Trophoblast cell (in vitro differentiated cells and primary cell): ENCODE measurements at regions not wholly inside any gene's neighbourhood (a gene's known extent, or its start where the extent isn't known, plus 50 kb on each side); places are given as distances from the start of the nearest gene placed in this dataset.

Experiments used
- DNase-seq, 2 donors: peaks; one replicate each; pipeline ENCODE4 v3.0.0-alpha.2; 2016
- H2AFZ ChIP-seq: 2 replicates; pipeline ENCODE4 v1.6.1; 2013; ENCODE audit warnings: low read length, moderate library complexity, mild to moderate bottlenecking; ENCODE audit not compliant: insufficient read depth, poor library complexity
- H2AK5ac ChIP-seq: 2 replicates; pipeline ENCODE4 v1.6.1; 2013; ENCODE audit warnings: mild to moderate bottlenecking, low read length
- H2BK120ac ChIP-seq: 2 replicates; pipeline ENCODE4 v1.6.1; 2013; ENCODE audit warnings: low read length, mild to moderate bottlenecking, moderate library complexity; ENCODE audit not compliant: insufficient read depth, poor library complexity
- H2BK12ac ChIP-seq: 2 replicates; pipeline ENCODE4 v1.6.1; 2013; ENCODE audit warnings: mild to moderate bottlenecking, low read length, moderate library complexity
- H2BK5ac ChIP-seq: 2 replicates; pipeline ENCODE4 v1.6.1; 2013; ENCODE audit warnings: low read length, low read depth, moderate library complexity, mild to moderate bottlenecking; ENCODE audit not compliant: poor library complexity
- H3K14ac ChIP-seq: 2 replicates; pipeline ENCODE4 v1.6.1; 2013; ENCODE audit warnings: mild to moderate bottlenecking, low read length
- H3K18ac ChIP-seq: 2 replicates; pipeline ENCODE4 v1.6.1; 2013; ENCODE audit warnings: mild to moderate bottlenecking, low read length
- H3K23ac ChIP-seq: 2 replicates; pipeline ENCODE4 v1.6.1; 2013; ENCODE audit warnings: low read length
- H3K27ac ChIP-seq: 2 replicates; pipeline ENCODE4 v1.5.1; 2013; ENCODE audit warnings: low read depth, mild to moderate bottlenecking, inconsistent platforms, low read length, moderate library complexity
- H3K27me3 ChIP-seq: 2 replicates; pipeline ENCODE4 v1.6.1; 2013; ENCODE audit warnings: inconsistent platforms, mild to moderate bottlenecking, low read length, moderate library complexity; ENCODE audit not compliant: insufficient read depth
- H3K36me3 ChIP-seq, 2 experiments: 1 replicate in 1 of 2; 2 replicates in 1 of 2; pipeline ENCODE4 v1.6.1; 2013; ENCODE audit warnings: low read length in 2 of 2, mild to moderate bottlenecking in 2 of 2, moderate library complexity in 1 of 2; ENCODE audit not compliant: insufficient read depth in 2 of 2, control insufficient read depth in 1 of 2
- H3K4ac ChIP-seq: 2 replicates; pipeline ENCODE4 v1.6.1; 2013; ENCODE audit warnings: low read depth, mild to moderate bottlenecking, low read length, moderate library complexity
- H3K4me1 ChIP-seq, 2 experiments: 1 replicate in 1 of 2; 2 replicates in 1 of 2; pipeline ENCODE4 v1.6.1; 2013; ENCODE audit warnings: low read length in 2 of 2, mild to moderate bottlenecking in 2 of 2, moderate library complexity in 1 of 2; ENCODE audit not compliant: insufficient read depth in 2 of 2, control insufficient read depth in 1 of 2
- H3K4me2 ChIP-seq: 2 replicates; pipeline ENCODE4 v1.6.1; 2013; ENCODE audit warnings: inconsistent platforms, mild to moderate bottlenecking, low read length, moderate library complexity
- H3K4me3 ChIP-seq: 2 replicates; pipeline ENCODE4 v1.5.1; 2013; ENCODE audit warnings: mild to moderate bottlenecking, low read depth, low read length, inconsistent platforms
- H3K79me1 ChIP-seq: one replicate; pipeline ENCODE4 v1.6.1; 2013; ENCODE audit warnings: low read length
- H3K79me2 ChIP-seq: 2 replicates; pipeline ENCODE4 v1.6.1; 2013; ENCODE audit warnings: low read length, mild to moderate bottlenecking; ENCODE audit not compliant: control insufficient read depth, insufficient read depth, poor library complexity
- H3K9ac ChIP-seq: 2 replicates; pipeline ENCODE4 v1.6.1; 2013; ENCODE audit warnings: mild to moderate bottlenecking, low read length
- H3K9me3 ChIP-seq: 2 replicates; pipeline ENCODE4 v1.6.1; 2013; ENCODE audit warnings: low read depth, mild to moderate bottlenecking, control low read depth, inconsistent platforms, low read length; ENCODE audit not compliant: insufficient read depth
- H4K12ac ChIP-seq: 2 replicates; pipeline ENCODE4 v1.6.1; 2013; ENCODE audit warnings: low read depth, mild to moderate bottlenecking, low read length, moderate library complexity
- H4K8ac ChIP-seq: 2 replicates; pipeline ENCODE4 v1.6.1; 2013; ENCODE audit warnings: low read depth, mild to moderate bottlenecking, low read length, moderate library complexity
- H4K91ac ChIP-seq: one replicate; pipeline ENCODE4 v1.6.1; 2013; ENCODE audit warnings: low read depth, mild to moderate bottlenecking, low read length, moderate library complexity
- WGBS: extraction: QIAGEN DNeasy Blood & Tissue Kit; methylation state at CpG from one replicate; pipeline ENCODE4 v1.1.7; 2013; ENCODE audit warnings: missing lambda C conversion rate; ENCODE audit not compliant: insufficient read length, insufficient coverage; ENCODE audit errors: extremely low coverage; 5-methylcytosine and 5-hydroxymethylcytosine counted together

DNA sequence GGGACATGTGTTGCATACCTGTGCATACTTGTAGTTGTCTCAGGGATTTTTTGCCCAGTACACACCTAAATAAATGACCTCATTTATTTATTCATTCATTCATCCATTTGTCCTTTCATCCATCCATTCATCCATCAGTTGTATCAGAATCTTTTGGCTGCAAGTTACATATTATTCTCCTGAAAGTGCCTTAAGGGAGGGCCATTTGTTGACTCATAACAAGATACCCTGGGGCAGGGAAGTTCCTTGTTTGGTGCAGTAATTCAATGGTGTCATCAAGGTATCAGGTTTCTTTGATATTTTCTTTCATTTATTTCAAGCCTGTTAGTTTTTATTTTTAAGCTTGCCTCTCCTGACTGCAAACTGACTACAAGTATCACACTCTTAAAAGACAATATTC is 597.9 kb upstream of the TLE4 start:
- DNase-seq: peak; percentile 85 to 93
- Histone ChIP-seq H4K12ac (no peak overlapping the region), H3K79me2 (no peaks in the 10 kb centered on the region), H2BK120ac (no peak overlapping the region), H3K27ac (no peak overlapping the region), H2BK5ac (no peak overlapping the region), H3K27me3 (no peaks in the 10 kb centered on the region), H3K4me3 (no peak overlapping the region), H3K4me1 (no peaks in the 10 kb centered on the region), H4K8ac (no peak overlapping the region), H3K18ac (no peak overlapping the region), H3K23ac (no peak overlapping the region), H3K9ac (no peak overlapping the region), H2AFZ (no peak overlapping the region), H3K4me2 (no peak overlapping the region), H3K14ac (no peak overlapping the region), H3K79me1 (no peaks in the 10 kb centered on the region), H2AK5ac (no peak overlapping the region), H3K36me3 (no peaks in the 10 kb centered on the region), H2BK12ac (no peak overlapping the region), H3K9me3 (no peaks in the 10 kb centered on the region), H3K4ac (no peak overlapping the region), H4K91ac (no peak overlapping the region)

DNA sequence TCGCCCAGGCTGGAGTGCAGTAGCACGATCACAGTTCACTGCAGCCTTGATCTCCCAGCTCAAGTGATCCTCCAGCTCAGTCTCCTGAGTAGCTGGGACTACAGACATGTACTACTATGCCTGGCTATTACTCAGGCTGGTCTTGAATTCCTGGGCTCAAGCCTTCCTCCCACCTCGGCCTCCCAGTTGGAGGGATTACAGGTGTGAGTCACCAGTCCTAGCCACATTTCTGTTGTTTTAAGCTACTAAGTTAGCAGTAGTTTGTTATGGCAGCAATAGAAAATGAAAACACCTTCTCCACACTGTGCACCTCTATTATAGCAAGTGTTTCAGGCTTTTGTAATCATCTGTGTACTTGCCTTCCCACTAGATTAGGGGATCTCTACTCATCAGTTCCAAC is 588.9 kb upstream of the TLE4 start:
- no peaks in the 10 kb centered on the region for H3K36me3 ChIP-seq
- no peaks in the 10 kb centered on the region for H3K27me3 ChIP-seq
- H3K23ac ChIP-seq: no peak overlapping the region
- no peak overlapping the region for H4K8ac ChIP-seq
- H4K12ac ChIP-seq: no peak overlapping the region
- H3K4me1 ChIP-seq: no peaks in the 10 kb centered on the region
- H3K4me3 ChIP-seq: no peak overlapping the region
- H2BK120ac ChIP-seq: no peak overlapping the region
- no peak overlapping the region for H3K14ac ChIP-seq
- no peak overlapping the region for H3K4ac ChIP-seq
- no peak overlapping the region for H2BK5ac ChIP-seq
- no peak overlapping the region for H2BK12ac ChIP-seq
- no peak overlapping the region for H2AK5ac ChIP-seq
- no peaks in the 10 kb centered on the region for H3K79me2 ChIP-seq
- H3K79me1 ChIP-seq: no peaks in the 10 kb centered on the region
- no peak overlapping the region for H3K27ac ChIP-seq
- H3K9ac ChIP-seq: no peak overlapping the region
- no peak overlapping the region for H3K18ac ChIP-seq
- H4K91ac ChIP-seq: no peak overlapping the region
- H3K4me2 ChIP-seq: no peak overlapping the region
- H2AFZ ChIP-seq: no peak overlapping the region
- H3K9me3 ChIP-seq: no peaks in the 10 kb centered on the region
- peak in 1 of 2 donors; percentile 6 for DNase-seq
- WGBS: no CpG with 5 or more reads among the region's 3 CpGs

DNA sequence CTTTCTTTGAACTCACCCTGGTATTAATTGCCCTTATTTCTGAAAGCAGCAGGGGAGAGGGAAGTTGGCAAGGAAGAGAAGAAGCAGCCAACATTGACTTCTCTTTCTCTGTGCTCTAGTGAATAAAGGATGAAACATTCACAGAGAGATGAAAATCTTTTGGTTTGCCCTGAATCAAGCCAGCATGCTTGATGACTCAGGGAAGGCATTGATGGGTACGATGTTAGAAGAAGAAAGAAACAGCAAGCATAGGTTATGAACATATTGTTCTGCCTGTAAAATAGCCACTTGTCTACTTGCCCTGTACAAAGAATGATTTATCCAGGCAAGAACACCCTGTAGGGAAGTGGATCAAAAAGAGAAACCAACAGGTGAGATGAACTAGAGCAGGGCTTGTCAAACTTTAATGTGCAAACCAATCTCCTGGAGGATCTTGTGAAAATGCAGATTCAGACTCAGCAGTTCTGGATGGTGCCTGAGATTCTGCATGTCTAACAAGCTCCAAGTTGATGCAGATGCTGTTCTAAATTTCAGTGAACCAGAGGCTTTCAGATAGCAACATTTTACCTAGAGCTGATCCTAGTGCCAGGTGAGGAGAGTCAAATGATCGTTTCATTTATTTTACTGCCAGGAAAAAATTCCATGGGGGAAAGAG is 586.6 kb upstream of the TLE4 start:
- Histone ChIP-seq H3K36me3 (no peaks in the 10 kb centered on the region), H3K9ac (no peak overlapping the region), H2BK5ac (no peak overlapping the region), H3K79me2 (no peaks in the 10 kb centered on the region), H4K91ac (no peak overlapping the region), H2AK5ac (no peak overlapping the region), H3K4me3 (no peak overlapping the region), H4K12ac (no peak overlapping the region), H3K14ac (no peak overlapping the region), H3K4me1 (no peaks in the 10 kb centered on the region), H2BK120ac (no peak overlapping the region), H3K79me1 (no peaks in the 10 kb centered on the region), H3K4ac (no peak overlapping the region), H3K18ac (no peak overlapping the region), H4K8ac (no peak overlapping the region), H3K27me3 (no peaks in the 10 kb centered on the region), H3K27ac (no peak overlapping the region), H3K23ac (no peak overlapping the region), H3K9me3 (no peaks in the 10 kb centered on the region), H2BK12ac (no peak overlapping the region), H2AFZ (no peak overlapping the region), H3K4me2 (no peak overlapping the region)
- no CpG with 5 or more reads among the region's 2 CpGs for WGBS
- DNase-seq: peak; percentile 13 to 37

DNA sequence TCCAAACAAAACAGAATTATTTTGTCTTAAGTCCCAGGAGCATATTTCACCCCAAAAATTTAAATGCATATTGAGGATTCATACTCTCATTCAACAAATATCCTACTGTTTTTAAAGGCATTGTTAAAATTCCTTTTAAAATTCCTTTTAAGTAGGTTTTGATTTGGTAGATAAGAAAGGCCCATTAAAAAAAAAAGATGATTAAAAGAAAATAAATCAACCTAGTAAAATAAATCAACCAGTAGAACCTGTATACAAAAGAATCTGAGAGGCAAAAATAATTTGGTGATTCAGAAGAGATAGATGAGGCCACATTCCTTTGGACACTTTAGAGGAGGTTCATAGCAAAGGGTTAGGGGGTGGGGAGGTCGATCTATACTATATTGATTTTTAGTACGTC is 585.3 kb upstream of the TLE4 start:
- H3K9ac ChIP-seq: no peak overlapping the region
- WGBS: no CpG with 5 or more reads among the region's 2 CpGs
- H3K14ac ChIP-seq: no peak overlapping the region
- no peak overlapping the region for H2BK5ac ChIP-seq
- H3K4me2 ChIP-seq: no peak overlapping the region
- no peaks in the 10 kb centered on the region for H3K79me1 ChIP-seq
- H3K23ac ChIP-seq: no peak overlapping the region
- no peak overlapping the region for H2BK120ac ChIP-seq
- H3K18ac ChIP-seq: no peak overlapping the region
- no peak overlapping the region for H3K4me3 ChIP-seq
- no peaks in the 10 kb centered on the region for H3K27me3 ChIP-seq
- H4K91ac ChIP-seq: no peak overlapping the region
- no peak overlapping the region for H2BK12ac ChIP-seq
- no peak for DNase-seq
- no peak overlapping the region for H2AFZ ChIP-seq
- H4K12ac ChIP-seq: no peak overlapping the region
- no peak overlapping the region for H4K8ac ChIP-seq
- H3K4ac ChIP-seq: no peak overlapping the region
- no peak overlapping the region for H3K27ac ChIP-seq
- H2AK5ac ChIP-seq: no peak overlapping the region
- H3K9me3 ChIP-seq: no peaks in the 10 kb centered on the region
- no peaks in the 10 kb centered on the region for H3K36me3 ChIP-seq
- H3K79me2 ChIP-seq: no peaks in the 10 kb centered on the region
- H3K4me1 ChIP-seq: no peaks in the 10 kb centered on the region
